ENCODE measurements at regions not wholly inside any gene's neighbourhood (a gene's known extent, or its start where the extent isn't known, plus 50 kb on each side); places are given as distances from the start of the nearest gene placed in this dataset.

- TF ChIP-seq POLR2A (IDR thresholded peaks at IDR 0.05) (no peak), CTCF (IDR thresholded peaks at IDR 0.05) (no peak), EP300 (IDR thresholded peaks at IDR 0.05) (no peak)
Measured at GRCh38 chr12:89775063-89775985, 66.7 kb upstream of the ATP2B1 start.

Data from stomach (tissue), 4 donors.